Progenitor cell of endocrine pancreas (in vitro differentiated cells): ENCODE measurements at regions not wholly inside any gene's neighbourhood (a gene's known extent, or its start where the extent isn't known, plus 50 kb on each side); places are given as distances from the start of the nearest gene placed in this dataset.

Source experiments
- DNase-seq: peaks from one replicate; pipeline ENCODE4 v3.0.0; 2021; ENCODE audit warnings: low spot score; ENCODE audit not compliant: unreplicated experiment
- H3K27ac Mint-ChIP-seq: 2 replicates; pipeline ENCODE4 v1.8.0; 2021; ENCODE audit warnings: mild to moderate bottlenecking, moderate library complexity, mixed read lengths
- H3K27me3 Mint-ChIP-seq: 2 replicates; pipeline ENCODE4 v1.8.0; 2021; ENCODE audit warnings: mixed read lengths
- H3K36me3 Mint-ChIP-seq: 2 replicates; pipeline ENCODE4 v1.8.0; 2022; ENCODE audit warnings: mixed read lengths; ENCODE audit not compliant: insufficient read depth
- H3K4me1 Mint-ChIP-seq: 2 replicates; pipeline ENCODE4 v1.8.0; 2021; ENCODE audit warnings: low read depth, mixed read lengths
- H3K4me3 Mint-ChIP-seq: 2 replicates; pipeline ENCODE4 v1.8.0; 2021; ENCODE audit warnings: low read depth, mild to moderate bottlenecking, moderate library complexity, mixed read lengths
- H3K9me3 Mint-ChIP-seq: 2 replicates; pipeline ENCODE4 v1.8.0; 2021; ENCODE audit warnings: low read depth, mixed read lengths
- CTCF ChIP-seq: fragments of 200-600 bp; sonication (generic); IDR thresholded peaks from one replicate; pipeline ENCODE4 v1.5.0; 2021; ENCODE audit warnings: antibody characterized with exemption, mild to moderate bottlenecking; ENCODE audit not compliant: unreplicated experiment

GRCh38 chr4:10302096-10302495 lies 155.1 kb downstream of the ZNF518B start:
- peaks cover 3% of the 10 kb centered on the region for H3K27me3 Mint-ChIP-seq
- no peaks in the 10 kb centered on the region for H3K36me3 Mint-ChIP-seq
- no peak overlapping the region for H3K4me3 Mint-ChIP-seq
- peaks cover 9% of the 10 kb centered on the region for H3K4me1 Mint-ChIP-seq
- H3K27ac Mint-ChIP-seq = no peak overlapping the region
- no peak for TF ChIP-seq CTCF
- H3K9me3 Mint-ChIP-seq = no peaks in the 10 kb centered on the region
- DNase-seq = no peak

DNA sequence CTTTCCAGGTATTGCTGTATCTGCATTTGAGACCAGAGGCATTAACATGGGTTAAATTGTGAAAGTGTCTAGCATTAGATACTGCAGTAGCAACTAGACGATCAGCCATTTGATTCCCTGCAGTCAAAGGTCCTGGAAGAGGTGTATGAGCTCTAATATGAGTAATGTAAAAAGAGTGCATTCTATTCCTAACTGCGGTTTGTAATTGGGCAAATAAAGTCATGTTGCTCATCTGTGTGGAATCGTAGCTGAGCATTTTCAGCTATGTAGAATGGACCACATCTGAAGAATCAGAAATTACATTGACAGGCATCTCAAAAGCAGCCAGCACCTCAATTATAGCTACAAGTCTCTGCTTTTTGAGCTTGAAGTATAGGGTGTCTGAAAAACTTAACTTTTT lies 157.6 kb downstream of the ZNF518B start:
- Mint-ChIP-seq H3K27ac (no peak overlapping the region), H3K27me3 (peaks cover 3% of the 10 kb centered on the region), H3K36me3 (no peaks in the 10 kb centered on the region), H3K4me1 (peaks cover 16% of the 10 kb centered on the region), H3K4me3 (no peak overlapping the region), H3K9me3 (no peaks in the 10 kb centered on the region)
- no peak for DNase-seq
- TF ChIP-seq CTCF = no peak

- Mint-ChIP-seq H3K9me3 (no peaks in the 10 kb centered on the region), H3K4me3 (no peak overlapping the region), H3K27me3 (peaks cover 3% of the 10 kb centered on the region), H3K36me3 (no peaks in the 10 kb centered on the region), H3K27ac (no peak overlapping the region), H3K4me1 (peaks cover 16% of the 10 kb centered on the region)
- no peak for DNase-seq
- TF ChIP-seq CTCF = no peak
Measured at GRCh38 chr4:10298681-10299080, 158.5 kb downstream of the ZNF518B start.

GRCh38 chr4:10296730-10297129 lies 160.5 kb downstream of the ZNF518B start:
- H3K4me3 Mint-ChIP-seq = no peak overlapping the region
- H3K9me3 Mint-ChIP-seq = no peaks in the 10 kb centered on the region
- H3K27me3 Mint-ChIP-seq = no peaks in the 10 kb centered on the region
- no peaks in the 10 kb centered on the region for H3K36me3 Mint-ChIP-seq
- H3K4me1 Mint-ChIP-seq = peaks cover 16% of the 10 kb centered on the region
- DNase-seq = no peak
- TF ChIP-seq CTCF = no peak
- no peak overlapping the region for H3K27ac Mint-ChIP-seq

GRCh38 chr4:10295301-10295700 lies 161.9 kb downstream of the ZNF518B start:
- Mint-ChIP-seq H3K27me3 (no peaks in the 10 kb centered on the region), H3K9me3 (no peaks in the 10 kb centered on the region), H3K4me1 (peaks cover 16% of the 10 kb centered on the region), H3K36me3 (no peaks in the 10 kb centered on the region), H3K4me3 (no peak overlapping the region), H3K27ac (no peak overlapping the region)
- no peak for DNase-seq
- TF ChIP-seq CTCF = no peak

DNA sequence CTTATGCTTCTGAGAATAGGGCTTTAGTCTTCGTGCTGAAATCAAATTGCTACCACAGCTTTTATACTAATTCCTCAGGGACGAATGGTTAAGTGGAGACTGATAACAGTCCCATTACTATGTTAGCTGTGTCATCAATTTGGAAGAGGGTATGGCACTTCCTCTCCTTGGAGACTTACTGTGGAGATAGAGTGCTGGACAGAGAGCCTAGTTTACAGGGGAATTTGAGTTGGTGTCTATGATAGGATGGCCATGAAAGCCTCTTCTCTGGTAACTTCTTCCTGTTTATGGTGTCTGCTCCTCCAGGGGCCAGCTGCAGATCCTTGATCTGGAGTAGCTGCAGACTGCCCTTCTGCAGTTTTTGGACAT lies 167.7 kb downstream of the ZNF518B start:
- no peak for DNase-seq
- Mint-ChIP-seq H3K27me3 (peaks cover 4% of the 10 kb centered on the region), H3K36me3 (no peaks in the 10 kb centered on the region), H3K27ac (no peak overlapping the region), H3K4me3 (no peak overlapping the region), H3K9me3 (no peaks in the 10 kb centered on the region), H3K4me1 (no peaks in the 10 kb centered on the region)
- TF ChIP-seq CTCF = no peak
